Activated CD8-positive, alpha-beta memory T cell treated with anti-CD3 and anti-CD28 coated beads for 24 hours (primary cell): ENCODE measurements at regions not wholly inside any gene's neighbourhood (a gene's known extent, or its start where the extent isn't known, plus 50 kb on each side); places are given as distances from the start of the nearest gene placed in this dataset.

ENCODE experiments used
- DNase-seq: peaks from one replicate; pipeline ENCODE4 v3.0.0-alpha.2; 2020

- DNase-seq, result no peak
Measured at GRCh38 chr9:81480828-81481604, 208.3 kb downstream of the TLE1 start.

DNA sequence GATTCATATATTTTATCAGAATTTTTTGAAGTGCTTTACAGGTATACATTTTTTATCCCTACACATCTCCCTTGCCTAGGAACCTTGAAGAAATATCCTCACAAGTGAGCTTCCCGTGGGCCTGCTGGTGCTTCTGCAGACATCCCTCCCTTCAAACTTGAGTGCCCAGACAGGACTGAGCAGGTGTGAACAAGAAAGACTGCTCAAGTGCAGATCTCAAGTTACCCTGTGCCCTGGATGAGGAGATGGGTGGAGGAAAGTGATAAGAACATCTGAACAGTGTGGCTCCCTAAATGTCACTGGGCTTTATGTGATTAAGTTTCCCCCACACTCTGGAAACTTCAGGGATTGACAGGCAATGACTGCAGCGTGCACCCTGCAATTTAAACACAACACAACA lies 209.8 kb downstream of the TLE1 start:
- DNase-seq, result no peak

DNA sequence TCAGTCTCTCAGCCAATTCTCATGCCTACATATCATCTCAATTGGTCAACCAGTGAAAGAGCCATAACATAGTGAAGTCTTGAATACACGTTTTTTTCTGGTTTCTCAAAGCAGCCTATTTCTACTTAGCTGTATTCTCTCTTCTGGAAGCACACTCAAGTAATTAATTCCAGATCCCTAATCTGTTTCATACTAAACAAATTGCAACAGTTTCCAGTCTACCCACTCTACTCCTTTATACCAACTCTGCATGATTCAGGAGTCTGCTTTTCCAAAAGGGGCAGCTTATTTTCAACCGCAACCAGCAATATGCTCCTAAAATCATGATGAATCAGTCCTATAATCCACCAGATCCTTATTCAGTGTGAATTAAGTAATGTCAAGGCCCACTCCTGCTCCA lies 211.7 kb downstream of the TLE1 start:
- no peak for DNase-seq

DNA sequence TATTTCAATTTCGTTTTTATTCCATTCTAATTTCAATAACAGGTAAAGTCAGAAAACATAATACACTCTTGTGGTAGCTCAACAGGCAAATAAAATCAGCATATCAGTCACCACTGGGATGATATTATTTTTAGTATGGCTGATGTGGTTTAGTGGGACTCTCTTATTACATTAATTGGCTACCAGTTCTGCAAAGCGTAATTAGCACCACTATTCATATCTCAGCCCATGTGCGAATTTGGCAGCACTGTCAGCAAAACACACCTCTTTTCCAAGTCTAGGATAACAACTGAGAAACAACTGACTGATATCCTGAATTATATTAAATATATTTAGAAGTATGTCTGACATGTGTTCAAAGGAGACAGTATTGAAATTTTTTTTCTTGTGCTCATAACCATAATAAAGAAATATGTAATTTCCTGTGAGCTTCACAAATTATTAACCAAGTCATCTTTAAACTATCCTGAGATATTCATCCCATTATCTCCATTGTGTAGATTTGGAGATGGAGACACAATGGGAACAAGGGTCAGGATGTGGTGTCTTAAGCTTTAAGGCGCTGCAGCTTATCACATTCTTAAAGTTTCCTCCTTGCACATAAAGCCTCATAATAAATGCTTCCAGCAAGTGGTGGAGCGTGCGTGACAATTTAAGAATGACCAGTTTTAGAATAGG lies 212.4 kb downstream of the TLE1 start:
- no peak for DNase-seq

- no peak for DNase-seq
Measured at GRCh38 chr9:81474792-81475191, 214.6 kb downstream of the TLE1 start.

- no peak for DNase-seq
Measured at GRCh38 chr9:81474125-81474524, 215.2 kb downstream of the TLE1 start.

DNA sequence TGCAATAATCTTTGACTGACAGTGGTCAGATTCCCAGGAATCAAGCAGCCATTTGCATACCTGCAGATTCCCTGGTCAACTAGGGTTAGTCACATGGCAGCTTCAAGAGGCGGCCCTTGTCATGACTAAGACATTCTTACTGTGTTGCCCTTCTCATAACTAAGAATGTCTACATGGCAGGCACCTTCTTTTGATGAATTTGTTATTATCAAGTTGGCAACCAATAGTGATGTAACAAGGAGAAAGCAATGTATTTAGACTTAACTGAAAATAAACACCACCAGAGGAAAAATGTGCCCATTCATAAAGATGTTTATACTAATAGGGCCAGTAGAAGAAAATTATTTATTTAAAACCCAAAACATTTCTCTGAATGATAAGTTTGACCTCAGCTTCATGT lies 215.6 kb downstream of the TLE1 start:
- no peak for DNase-seq

DNA sequence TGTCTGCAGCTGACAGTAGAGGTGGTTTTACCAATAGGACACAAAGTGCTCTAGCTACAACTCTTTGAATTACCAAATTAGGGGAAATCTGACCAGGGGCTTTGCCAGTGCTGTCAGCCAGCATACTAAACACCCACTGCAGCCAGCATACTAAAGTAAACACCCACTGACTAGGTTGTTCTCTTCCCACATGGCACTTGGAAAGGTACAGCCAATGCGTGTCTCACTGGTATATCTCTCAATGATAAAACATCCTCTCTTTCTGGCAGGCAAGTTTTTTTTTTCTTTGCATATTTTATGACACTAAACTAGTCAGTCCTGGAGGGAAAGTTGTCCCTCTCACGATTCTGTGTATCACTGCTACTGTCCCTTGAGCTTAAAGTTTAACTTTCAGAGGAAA lies 216.1 kb downstream of the TLE1 start:
- no peak for DNase-seq

GRCh38 chr9:81472701-81473100 lies 216.6 kb downstream of the TLE1 start:
- no peak for DNase-seq

GRCh38 chr9:81470864-81471263 lies 218.5 kb downstream of the TLE1 start:
- no peak for DNase-seq

GRCh38 chr9:81468084-81468595 lies 221.2 kb downstream of the TLE1 start:
- DNase-seq, result no peak

- DNase-seq, result no peak
Measured at GRCh38 chr9:81466981-81467380, 222.4 kb downstream of the TLE1 start.

- no peak for DNase-seq
Measured at GRCh38 chr9:81465468-81466011, 223.8 kb downstream of the TLE1 start.

DNA sequence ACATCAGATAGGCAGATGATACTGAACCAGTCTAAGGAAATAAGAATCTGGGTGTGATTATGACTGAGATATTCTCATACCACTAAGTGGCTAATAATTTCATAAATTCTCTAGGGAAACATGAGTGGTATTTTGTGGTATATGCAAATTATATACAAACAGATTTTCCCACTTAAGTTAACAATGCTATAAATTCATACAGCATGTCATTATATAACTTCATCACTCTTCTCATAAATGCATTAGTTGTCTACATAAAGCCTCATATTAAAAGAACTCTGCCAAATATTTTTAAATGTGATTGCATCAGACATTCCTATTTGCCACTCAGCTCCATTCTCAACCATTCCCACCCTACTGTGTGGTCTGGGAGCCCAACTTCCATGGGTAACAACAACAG lies 226.5 kb downstream of the TLE1 start:
- DNase-seq, result no peak

GRCh38 chr9:81461196-81461595 lies 228.2 kb downstream of the TLE1 start:
- DNase-seq, result no peak

- no peak for DNase-seq
Measured at GRCh38 chr9:81460693-81461092, 228.7 kb downstream of the TLE1 start.

DNA sequence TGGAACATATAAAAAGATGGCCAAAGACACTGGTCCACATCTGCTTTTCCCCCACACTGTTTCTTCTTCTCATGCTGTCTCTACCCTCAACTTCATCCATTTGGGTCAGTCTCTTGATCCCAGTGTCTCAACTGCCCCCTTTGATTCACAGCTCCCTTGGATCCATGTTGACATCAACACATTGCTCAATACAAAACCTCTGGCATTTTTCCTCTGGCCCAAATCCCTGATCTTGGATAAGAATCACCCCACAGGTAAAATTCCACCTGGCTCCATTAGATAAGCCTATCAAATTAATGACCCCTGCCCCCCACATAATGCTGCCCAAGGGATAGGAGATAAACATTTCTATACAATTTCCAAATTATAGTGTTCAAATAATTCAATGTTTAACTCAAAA lies 229.8 kb downstream of the TLE1 start:
- DNase-seq, result no peak

DNA sequence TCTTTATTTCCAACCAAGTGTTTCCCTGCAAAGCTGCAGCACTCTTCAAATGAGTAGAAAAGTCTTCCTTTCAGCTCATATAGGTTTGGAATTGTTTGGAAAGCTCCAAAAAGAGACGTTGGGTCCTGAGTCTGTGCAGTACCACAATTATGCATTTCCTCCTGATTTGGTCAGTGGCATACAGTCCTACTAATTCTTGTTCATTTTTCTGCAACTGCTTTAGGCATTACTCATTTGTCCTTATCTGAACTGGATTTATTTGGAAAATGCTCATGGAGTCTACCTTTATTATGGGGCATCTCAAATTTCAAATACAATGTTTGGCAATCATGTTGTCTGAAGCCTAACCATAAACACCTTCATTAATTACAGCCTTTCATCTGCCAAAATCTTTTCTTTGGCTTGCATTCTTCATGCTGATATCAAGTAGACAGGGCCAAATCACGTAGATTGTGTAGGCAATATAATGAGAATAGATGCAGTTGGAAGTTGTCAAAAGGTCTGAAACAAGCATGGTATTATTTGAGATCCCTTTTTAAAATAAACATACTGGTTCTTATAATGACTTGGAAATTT lies 232.8 kb downstream of the TLE1 start:
- DNase-seq, result no peak

- no peak for DNase-seq
Measured at GRCh38 chr9:81455462-81456219, 233.7 kb downstream of the TLE1 start.

DNA sequence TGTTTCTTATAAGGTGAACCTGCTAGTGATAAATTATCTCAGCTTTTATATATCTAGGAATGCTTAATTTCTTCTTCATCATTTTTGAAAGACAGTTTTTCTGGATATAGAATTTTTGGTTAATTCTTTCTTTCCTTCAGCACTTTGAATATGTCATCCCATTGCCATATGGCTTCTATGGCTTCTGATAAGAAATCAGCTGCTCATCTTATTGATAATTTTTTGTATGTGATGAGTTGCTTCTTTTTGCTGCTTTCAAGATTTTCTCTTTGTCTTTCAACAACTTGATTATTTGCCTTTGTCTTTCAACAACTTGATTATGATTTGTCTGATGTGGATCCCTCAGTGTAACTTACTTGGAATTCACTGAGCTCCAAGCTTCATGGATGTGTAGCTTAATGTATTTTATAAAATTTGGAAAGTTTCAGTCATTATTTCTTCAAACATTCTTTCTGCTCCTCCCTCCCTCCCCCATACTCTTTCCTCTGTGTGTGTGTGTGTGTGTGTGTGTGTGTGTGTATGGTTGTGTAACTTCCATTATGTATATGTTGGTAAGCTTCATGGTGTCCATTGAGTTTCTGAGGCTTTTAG lies 243.9 kb downstream of the TLE1 start:
- no peak for DNase-seq

GRCh38 chr9:81431641-81432040 lies 257.7 kb downstream of the TLE1 start:
- DNase-seq, result no peak

- DNase-seq, result no peak
Measured at GRCh38 chr9:81430727-81431126, 258.6 kb downstream of the TLE1 start.

DNA sequence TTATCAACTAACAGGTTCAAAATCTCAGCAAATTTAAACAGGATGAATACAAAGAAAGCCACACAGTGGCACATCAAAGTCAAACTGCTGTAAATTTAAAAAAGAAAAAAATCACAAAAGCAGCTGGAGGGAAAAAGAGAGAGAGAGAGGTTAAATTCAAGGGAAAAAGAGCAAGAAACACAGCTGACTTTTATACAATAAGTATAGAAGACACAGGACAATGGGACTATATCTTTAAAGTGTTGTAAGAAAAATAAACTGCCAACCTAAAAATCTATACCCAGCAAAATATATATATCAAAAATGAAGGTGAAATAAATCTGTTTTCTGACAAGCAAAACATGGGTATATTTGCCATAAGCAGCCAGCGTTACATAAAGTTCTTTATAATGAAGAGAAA lies 261.5 kb downstream of the TLE1 start:
- DNase-seq, result no peak
